ENCODE measurements at regions not wholly inside any gene's neighbourhood (a gene's known extent, or its start where the extent isn't known, plus 50 kb on each side); places are given as distances from the start of the nearest gene placed in this dataset.

DNA sequence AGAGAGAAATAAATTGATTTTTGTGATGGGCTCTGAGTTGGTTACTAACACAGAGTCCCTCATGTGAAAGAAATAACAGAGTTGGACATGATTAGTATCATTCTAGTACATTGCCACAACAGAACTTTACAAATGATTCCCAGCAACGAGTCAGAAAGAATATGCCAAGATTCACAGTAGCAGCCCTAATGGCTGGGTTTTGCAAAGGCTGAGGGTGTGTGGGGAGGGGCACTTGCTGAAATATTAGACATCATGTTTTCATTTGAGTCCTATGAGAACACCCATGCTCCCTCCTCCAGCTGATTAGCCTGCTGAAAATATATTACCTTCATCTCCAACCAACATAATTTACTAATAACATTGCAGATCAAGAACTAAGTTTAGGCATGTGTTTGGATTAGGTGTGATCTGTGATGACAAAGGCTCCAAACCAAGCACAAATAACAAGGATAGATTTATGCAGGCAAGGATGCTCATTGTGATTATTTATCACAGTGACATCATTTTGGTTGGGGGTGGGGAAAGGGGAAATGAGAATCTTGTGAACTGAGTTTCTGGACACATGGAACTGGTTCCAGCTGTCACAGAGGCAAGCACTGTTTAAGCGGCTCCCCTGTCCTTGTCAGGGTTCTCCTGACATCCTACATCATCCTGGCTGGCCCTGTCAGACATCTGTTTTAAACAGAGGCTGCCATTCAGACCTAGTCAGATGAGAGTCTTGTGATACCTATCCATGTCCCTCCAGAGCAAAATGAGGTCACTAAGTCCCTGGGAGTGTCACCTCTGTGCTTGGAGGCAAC lies 205.8 kb upstream of the NCKAP5 start:
- Histone ChIP-seq H2AFZ (ENCODE audit: insufficient read depth, low read depth, low read length, poor library complexity, severe bottlenecking) (no peak overlapping the region), H3K27me3 (replicated peaks in 1 of 4; ENCODE audit: control extremely low read depth in 1 of 4, control insufficient read depth in 3 of 4, insufficient read depth in 4 of 4, low read length in 3 of 4) (no peaks in the 10 kb centered on the region), H3K4me1 (ENCODE audit: control insufficient read depth in 2 of 2, insufficient read depth in 2 of 2, low read length in 2 of 2) (no peaks in the 10 kb centered on the region), H4K20me1 (ENCODE audit: control insufficient read depth, insufficient read depth, low read length, poor library complexity, severe bottlenecking) (no peaks in the 10 kb centered on the region), H3K4me2 (replicated peaks; ENCODE audit: low read depth, low read length, poor library complexity, severe bottlenecking) (no peak overlapping the region), H3K27ac (ENCODE audit: low read length in 2 of 2) (no peak overlapping the region), H3K9me3 (ENCODE audit: control extremely low read depth in 1 of 3, control insufficient read depth in 2 of 3, insufficient read depth in 1 of 3, low read length in 2 of 3) (no peaks in the 10 kb centered on the region), H3K36me3 (replicated peaks in 1 of 2; ENCODE audit: control extremely low read depth in 1 of 2, control insufficient read depth in 1 of 2, extremely low read depth in 1 of 2, insufficient read depth in 2 of 2, low read length in 1 of 2) (no peaks in the 10 kb centered on the region), H3K9ac (ENCODE audit: low read length) (no peak overlapping the region), H3K4me3 (ENCODE audit: control extremely low read depth in 1 of 5, extremely low read depth in 1 of 5, insufficient read depth in 1 of 5, low read depth in 2 of 5, low read length in 4 of 5) (no peak overlapping the region), H3K79me2 (ENCODE audit: control insufficient read depth, insufficient read depth, low read length) (no peaks in the 10 kb centered on the region)
- DNase-seq (no peak), ATAC-seq (ENCODE audit: low read depth) (no peak)
- no peak for TF ChIP-seq EZH2 (IDR thresholded peaks at IDR 0.05; ENCODE audit: borderline replicate concordance, insufficient read depth, low read depth, low read length, poor library complexity, severe bottlenecking)
- TF ChIP-seq, protein P1, sequence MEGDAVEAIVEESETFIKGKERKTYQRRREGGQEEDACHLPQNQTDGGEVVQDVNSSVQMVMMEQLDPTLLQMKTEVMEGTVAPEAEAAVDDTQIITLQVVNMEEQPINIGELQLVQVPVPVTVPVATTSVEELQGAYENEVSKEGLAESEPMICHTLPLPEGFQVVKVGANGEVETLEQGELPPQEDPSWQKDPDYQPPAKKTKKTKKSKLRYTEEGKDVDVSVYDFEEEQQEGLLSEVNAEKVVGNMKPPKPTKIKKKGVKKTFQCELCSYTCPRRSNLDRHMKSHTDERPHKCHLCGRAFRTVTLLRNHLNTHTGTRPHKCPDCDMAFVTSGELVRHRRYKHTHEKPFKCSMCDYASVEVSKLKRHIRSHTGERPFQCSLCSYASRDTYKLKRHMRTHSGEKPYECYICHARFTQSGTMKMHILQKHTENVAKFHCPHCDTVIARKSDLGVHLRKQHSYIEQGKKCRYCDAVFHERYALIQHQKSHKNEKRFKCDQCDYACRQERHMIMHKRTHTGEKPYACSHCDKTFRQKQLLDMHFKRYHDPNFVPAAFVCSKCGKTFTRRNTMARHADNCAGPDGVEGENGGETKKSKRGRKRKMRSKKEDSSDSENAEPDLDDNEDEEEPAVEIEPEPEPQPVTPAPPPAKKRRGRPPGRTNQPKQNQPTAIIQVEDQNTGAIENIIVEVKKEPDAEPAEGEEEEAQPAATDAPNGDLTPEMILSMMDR (IDR thresholded peaks at IDR 0.05) = no peak
- Mint-ChIP-seq H3K9me3 (ENCODE audit: insufficient read depth) (no peaks in the 10 kb centered on the region), H3K27me3 (peaks cover 4% of the 10 kb centered on the region), H3K4me1 (no peaks in the 10 kb centered on the region), H3K27ac (no peak overlapping the region), H3K4me3 (no peak overlapping the region)
- POLR2A ChIA-PET = no interaction called here
- whole genome bisulfite sequencing (ENCODE audit: insufficient coverage) = 82% methylated on average over 1 of the region's 2 CpGs
- intact Hi-C loops (cut with micrococcal nuclease) = no loop called here
- CTCF ChIA-PET = no interaction called here

GRCh38 chr2:133774654-133775015 lies 206.4 kb upstream of the NCKAP5 start:
- Histone ChIP-seq H3K79me2 (ENCODE audit: control insufficient read depth, insufficient read depth, low read length) (no peaks in the 10 kb centered on the region), H3K36me3 (replicated peaks in 1 of 2; ENCODE audit: control extremely low read depth in 1 of 2, control insufficient read depth in 1 of 2, extremely low read depth in 1 of 2, insufficient read depth in 2 of 2, low read length in 1 of 2) (no peaks in the 10 kb centered on the region), H3K27me3 (replicated peaks in 1 of 4; ENCODE audit: control extremely low read depth in 1 of 4, control insufficient read depth in 3 of 4, insufficient read depth in 4 of 4, low read length in 3 of 4) (no peaks in the 10 kb centered on the region), H3K4me2 (replicated peaks; ENCODE audit: low read depth, low read length, poor library complexity, severe bottlenecking) (no peak overlapping the region), H4K20me1 (ENCODE audit: control insufficient read depth, insufficient read depth, low read length, poor library complexity, severe bottlenecking) (no peaks in the 10 kb centered on the region), H3K9me3 (ENCODE audit: control extremely low read depth in 1 of 3, control insufficient read depth in 2 of 3, insufficient read depth in 1 of 3, low read length in 2 of 3) (no peaks in the 10 kb centered on the region), H2AFZ (ENCODE audit: insufficient read depth, low read depth, low read length, poor library complexity, severe bottlenecking) (no peak overlapping the region), H3K4me1 (ENCODE audit: control insufficient read depth in 2 of 2, insufficient read depth in 2 of 2, low read length in 2 of 2) (no peaks in the 10 kb centered on the region), H3K9ac (ENCODE audit: low read length) (no peak overlapping the region), H3K4me3 (ENCODE audit: control extremely low read depth in 1 of 5, extremely low read depth in 1 of 5, insufficient read depth in 1 of 5, low read depth in 2 of 5, low read length in 4 of 5) (no peak overlapping the region), H3K27ac (ENCODE audit: low read length in 2 of 2) (no peak overlapping the region)
- intact Hi-C loops (cut with micrococcal nuclease) = no loop called here
- H3K27ac Mint-ChIP-seq = no peak overlapping the region
- ChIA-PET CTCF (no interaction called here), POLR2A (no interaction called here)
- WGBS (ENCODE audit: insufficient coverage) = 75% methylated on average over 5 of the region's 5 CpGs
- no peaks in the 10 kb centered on the region for H3K9me3 Mint-ChIP-seq (ENCODE audit: insufficient read depth)
- DNase-seq (no peak), ATAC-seq (ENCODE audit: low read depth) (no peak)
- H3K4me1 Mint-ChIP-seq = no peaks in the 10 kb centered on the region
- no peak overlapping the region for H3K4me3 Mint-ChIP-seq
- H3K27me3 Mint-ChIP-seq = peaks cover 4% of the 10 kb centered on the region
- TF ChIP-seq, protein P1 (IDR thresholded peaks at IDR 0.05) = no peak
- no peak for TF ChIP-seq EZH2 (IDR thresholded peaks at IDR 0.05; ENCODE audit: borderline replicate concordance, insufficient read depth, low read depth, low read length, poor library complexity, severe bottlenecking)
